ENCODE measurements at regions not wholly inside any gene's neighbourhood (a gene's known extent, or its start where the extent isn't known, plus 50 kb on each side); places are given as distances from the start of the nearest gene placed in this dataset.
"Not testable (repeated sequence)": the region's sequence is repeated elsewhere in the genome, so short reads cannot be mapped to it uniquely, and the experiment has no call there.

DNA sequence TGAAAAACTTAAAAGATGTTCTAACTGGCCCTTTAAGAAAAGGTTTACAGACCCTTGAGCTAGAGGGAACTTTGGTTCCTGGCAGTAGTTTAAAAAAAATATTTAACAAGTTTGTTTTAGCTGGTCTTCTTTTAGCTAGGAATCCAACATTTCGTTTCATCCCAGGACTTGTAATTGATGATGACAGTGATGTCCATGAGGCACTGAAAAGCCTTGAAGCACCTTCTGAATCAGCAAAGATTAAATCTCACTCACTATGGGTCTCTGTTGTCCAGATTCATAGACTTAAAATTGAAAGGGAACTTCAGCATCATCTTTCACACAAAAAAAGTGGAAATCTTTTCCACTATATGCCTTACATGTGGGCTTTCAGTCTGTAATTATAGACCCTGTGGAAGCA is 102.9 kb upstream of the ETAA1 start:
- DNase-seq (ENCODE audit: low read depth) = no peak

DNA sequence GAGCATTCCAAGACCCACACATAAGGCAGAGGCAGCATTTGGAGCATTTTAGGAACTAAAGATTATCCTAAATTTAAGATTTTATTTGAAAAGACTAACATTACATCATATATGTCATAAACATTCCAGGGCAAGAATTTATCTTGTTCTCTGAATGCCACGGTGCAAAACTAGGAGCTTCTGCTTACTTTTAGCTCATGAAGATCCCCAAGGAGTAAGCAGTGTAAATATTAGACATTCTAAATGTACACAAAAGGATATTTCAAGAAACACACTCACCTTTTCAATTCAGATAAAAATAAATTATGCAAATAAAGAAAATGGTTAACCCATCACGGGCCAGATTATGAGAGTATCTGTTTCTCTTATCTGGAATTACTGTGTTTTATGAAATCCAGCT is 101.7 kb upstream of the ETAA1 start:
- no peak for DNase-seq (ENCODE audit: low read depth)

DNA sequence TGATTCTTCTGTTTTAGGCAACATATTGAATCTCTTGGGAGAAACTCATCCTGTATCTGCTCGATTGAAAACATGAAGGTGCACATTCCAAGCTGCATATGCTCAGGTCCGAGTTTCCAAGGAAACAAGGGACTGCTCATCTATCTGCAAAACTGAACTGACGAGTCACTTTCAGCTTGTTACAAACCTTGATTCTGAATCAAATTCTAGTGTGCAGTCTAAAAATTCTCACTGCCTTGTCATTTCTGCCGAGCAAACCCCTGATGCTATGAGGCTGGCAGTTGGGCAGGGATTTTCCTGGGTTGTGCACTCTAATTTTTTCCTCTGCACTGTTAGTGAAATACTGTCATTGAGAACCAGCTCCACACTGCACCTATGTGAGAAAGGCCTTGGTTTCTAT is 101.3 kb upstream of the ETAA1 start:
- DNase-seq (ENCODE audit: low read depth) = no peak

DNA sequence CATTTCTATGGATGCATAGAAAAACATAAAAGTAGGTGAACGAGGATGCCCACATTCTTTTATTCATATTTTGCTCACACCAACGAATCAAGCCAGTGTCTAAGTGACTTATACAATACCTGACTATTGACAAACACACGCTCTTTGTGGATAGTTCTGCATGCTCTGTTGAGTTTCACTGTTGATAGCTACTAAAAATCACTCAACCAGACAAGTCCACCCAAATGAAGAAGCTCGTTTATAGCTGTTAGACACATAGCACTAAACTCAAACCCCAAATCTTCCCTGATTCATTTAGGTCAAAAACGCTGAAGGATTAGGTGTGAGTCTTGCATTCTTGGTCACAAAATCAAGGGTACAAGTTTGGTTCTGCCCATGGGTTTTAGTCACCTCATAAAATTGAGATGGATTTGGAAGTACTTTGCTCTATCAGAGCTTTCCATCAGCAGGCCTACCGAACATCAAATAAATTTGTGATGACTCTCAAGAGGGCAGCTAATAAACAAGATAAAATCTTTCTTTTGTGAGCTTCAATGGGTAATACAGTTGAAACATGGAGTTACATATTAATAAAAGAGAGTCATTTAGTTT is 92.7 kb upstream of the ETAA1 start:
- DNase-seq (ENCODE audit: low read depth) = no peak

DNA sequence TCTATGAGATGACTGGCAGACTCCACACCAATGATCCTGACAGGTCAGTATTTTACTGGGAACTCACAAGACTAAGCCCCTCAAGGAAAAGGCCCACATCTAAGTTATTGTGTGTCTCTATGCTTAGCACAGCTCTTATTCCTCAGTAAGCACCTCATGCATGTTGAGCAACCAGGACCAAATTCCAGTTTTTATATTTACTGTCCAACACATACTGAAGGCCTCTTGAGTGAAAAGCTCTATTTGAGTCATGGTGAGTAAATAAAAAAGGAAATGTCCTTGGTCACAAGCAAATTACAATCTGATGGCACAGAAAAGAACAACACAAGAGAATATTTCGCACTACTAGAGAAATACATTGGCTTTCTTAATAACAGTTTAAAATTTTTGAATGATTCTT is 87.9 kb upstream of the ETAA1 start:
- DNase-seq (ENCODE audit: low read depth) = no peak

DNA sequence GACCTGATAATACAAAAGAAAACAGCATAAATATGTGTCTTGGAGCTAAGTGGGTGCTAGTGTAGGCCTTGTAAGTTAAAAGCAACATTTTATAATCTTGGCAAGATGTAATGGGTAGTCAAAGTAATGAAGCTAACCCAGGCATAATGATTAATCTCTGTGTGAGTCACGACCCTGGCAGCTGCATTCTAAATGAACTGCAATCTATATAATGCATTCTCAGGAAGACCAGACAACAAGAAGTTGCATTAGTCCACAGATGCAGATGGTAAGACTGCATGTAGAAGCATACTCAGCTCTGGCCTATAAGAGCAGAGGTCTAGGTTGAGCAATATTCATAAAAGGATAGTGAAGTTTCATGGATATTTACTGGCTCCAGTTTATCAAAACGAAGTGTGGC is 85.6 kb upstream of the ETAA1 start:
- DNase-seq (ENCODE audit: low read depth) = no peak

DNA sequence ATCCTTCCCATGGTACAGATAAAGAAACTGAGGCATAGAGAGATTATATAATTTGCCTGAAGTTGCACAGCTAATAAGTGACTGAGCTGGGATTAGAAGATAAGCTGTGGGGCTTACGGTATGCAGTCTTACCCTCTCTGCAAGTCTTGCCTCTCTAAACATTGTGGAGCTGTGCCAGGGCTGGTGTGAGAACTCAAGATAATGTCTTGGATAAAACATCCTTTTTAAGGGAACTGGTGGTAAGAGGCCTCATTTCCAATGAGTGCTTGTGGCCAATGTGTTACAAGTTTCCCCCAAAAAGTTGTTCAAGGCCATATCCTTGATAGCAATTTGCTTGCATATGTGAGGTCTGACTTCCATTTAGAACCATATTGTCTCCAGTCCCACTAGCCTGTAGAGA is 84.3 kb upstream of the ETAA1 start:
- no peak for DNase-seq (ENCODE audit: low read depth)

DNA sequence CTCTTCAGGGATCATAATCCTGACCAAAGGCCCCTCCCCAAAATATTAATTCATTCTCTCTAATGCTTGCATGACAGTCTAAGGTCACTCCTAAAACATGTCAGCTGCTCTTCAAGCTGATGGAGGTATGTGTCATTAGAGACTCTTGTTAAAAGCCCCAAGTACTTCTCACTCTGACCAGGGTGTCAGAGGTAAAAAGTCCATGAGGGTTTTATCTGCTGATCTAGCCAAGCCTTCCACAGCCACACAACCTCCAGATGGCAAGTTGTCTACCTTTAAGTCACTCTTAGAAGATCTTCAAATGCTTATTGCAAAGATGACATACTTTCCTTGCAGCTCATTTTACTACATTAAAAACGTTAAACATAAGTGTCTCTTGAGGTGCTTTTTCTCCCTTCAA is 83.6 kb upstream of the ETAA1 start:
- DNase-seq (ENCODE audit: low read depth) = no peak

DNA sequence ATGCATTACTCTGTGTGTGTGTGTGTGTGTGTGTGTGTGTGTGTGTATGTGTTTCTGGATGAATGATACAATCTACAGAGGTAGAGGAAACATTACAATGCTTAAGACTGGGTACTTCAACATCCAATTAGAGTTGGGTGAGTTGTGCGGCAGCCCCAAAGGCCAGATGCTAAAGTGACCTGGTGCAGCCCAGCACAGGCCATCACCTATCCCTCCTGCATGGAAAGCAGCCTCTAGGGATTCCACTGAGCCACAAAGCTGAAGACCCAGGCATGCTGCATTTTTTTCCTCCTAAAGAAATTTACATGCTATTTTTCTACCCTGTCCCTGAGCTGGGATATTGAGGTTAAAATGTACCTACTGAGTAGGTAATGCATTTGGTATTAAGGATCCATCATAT is 79.1 kb upstream of the ETAA1 start:
- DNase-seq (ENCODE audit: low read depth) = no peak

DNA sequence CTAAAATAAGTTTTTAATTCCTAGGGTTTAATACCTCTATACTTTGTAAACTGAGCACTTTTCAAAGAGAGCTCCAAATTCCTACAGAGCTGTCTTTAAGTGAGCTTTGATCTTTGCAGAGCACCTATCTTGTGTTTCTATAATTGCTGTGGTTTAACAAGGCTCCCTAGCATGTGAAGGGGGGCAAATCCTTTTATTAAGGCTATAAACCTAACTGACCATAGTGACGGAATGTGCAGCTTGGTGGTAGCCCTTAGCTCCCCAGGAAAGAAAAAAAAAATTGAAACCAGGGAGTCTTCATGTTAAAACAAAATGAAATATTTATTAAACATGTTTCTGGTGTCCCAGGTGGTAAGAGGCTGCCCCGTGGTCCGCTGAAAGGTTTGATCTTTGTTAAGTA is 78.6 kb upstream of the ETAA1 start:
- DNase-seq (ENCODE audit: low read depth) = no peak

DNA sequence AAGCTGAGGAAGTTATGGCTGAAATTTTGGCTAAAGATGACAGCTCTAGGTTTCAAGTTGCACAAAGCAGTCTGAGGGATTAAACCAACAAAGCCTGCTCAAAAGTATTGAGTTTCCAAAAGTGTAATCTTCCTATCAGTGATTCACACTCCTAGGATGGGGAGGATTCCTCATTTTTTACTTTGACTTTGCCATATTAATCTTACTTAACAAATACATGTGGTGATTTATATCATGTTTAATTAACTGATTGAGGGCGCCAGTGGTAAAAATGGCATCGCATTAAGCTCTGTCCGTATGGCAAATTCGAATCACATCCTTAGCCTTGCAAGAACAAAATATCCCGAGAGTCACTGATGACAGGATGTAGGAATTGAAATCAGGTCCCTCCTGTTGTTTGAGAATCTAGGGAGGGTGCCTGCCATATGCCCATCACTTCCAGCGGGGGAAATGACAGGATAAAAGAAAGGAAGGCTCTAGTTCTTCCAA is 78.1 kb upstream of the ETAA1 start:
- DNase-seq (ENCODE audit: low read depth) = no peak

DNA sequence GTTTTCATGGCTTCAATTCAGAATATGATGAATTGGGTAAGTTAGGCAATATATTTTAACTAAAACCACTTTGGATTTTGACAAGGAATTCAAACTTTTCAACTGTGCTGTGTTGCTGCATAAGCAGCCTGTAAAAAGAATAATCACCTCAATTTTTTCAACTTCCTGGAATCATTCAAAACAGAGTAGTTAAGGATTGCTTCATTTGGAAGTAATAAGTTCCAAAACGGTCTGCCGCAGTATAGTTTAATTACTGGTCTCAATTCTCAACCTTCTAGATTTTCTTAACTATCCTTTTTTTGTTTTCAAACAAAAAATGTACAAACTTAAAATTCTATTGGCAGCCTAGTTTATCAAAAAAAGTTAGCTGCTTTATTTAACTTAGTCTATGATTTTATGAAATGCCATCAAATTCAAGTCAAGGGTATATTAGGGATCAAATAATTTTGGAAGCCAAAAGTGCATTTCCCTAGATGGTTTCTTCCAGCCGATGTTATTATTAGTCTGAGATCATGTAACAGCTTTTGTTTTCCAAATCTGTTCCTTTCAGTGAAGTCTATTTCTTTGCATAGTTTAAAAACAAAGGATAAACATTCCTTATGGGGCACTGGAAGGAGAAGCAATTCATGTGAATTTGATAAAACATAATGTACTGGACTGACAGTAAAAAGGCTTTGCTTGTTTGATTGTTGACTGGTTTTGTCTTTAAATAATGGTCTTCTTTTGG is 76.1 kb upstream of the ETAA1 start:
- DNase-seq (ENCODE audit: low read depth) = no peak

DNA sequence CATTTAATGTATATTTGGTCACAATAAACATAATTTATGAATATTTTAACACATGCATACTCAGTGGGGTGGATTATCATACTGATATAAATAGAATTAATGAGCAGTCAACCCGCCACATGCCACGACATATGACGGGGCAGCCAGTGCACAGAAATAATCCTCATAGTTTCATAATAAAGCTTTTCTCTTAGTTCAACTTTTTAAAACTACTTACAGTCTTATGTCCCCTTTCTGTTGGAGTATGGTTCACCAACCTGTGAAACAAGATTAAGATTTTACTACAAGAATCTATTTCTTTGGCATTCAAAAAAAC is 75.6 kb upstream of the ETAA1 start:
- no peak for DNase-seq (ENCODE audit: low read depth)

DNA sequence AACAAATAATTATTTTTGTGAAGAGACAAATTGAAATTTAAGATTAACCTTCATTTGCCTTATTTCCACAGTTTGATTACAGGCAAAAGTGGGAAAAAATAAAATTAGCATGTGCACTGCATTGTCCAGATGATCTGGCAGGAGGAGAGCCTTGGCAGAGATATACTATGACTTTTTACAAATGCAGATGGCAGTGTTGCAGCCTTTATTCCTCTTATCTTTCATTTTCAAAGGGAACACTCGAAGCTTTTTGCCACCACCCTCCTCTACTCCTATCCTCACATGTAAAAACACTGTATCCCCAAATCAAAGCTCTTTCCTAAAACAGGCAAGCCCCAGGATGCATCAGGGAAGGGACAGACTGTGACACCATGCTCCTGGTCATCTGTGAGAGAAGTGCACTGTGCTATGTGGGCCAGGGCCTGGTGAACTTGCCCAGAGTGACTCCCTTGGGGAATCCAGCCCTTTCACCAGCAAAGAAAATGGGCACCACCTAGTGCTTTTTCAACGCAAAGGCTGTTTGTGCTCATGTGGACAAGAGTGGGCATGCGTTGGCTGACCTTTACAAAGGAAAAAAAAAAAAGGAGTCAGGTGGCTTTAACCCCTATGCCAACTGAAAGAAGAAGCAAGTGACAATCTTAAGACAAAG is 74.7 kb upstream of the ETAA1 start:
- DNase-seq (ENCODE audit: low read depth) = no peak

DNA sequence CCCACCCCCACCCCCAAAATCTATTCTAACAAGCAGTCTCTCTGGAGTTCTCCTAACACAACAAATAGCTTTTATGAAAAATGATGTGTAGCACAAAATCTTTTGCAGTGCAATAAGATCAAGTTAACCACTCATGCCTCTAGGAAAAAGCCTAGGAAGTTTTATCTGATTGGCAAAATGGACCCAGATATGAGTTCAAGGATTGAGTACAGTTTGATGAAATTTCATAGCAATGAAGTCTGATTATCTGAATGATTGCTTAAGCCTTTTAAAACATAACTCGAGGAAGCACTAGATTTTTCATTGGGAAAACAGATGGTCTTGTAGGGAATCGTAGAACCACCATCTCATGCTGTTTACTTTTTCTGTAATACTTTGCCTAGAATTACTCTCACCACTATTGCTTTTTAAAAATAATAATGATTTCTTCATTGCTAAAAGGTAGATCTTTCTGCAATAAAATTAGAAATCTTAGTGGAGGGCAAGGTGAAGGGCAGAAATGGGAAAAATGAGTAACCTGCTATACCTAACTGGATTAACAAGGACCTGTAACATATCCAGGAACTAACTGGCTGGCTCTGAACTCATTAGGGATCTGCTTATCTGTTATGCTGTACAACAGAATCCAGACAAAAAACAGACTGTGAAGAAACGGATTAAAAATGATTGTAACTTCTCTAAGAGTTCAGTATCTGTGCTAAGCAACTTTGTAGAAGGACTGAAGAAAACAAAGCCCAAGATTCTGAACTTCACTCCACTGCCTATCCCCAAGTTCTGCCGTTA is 73.7 kb upstream of the ETAA1 start:
- DNase-seq (ENCODE audit: low read depth) = no peak

DNA sequence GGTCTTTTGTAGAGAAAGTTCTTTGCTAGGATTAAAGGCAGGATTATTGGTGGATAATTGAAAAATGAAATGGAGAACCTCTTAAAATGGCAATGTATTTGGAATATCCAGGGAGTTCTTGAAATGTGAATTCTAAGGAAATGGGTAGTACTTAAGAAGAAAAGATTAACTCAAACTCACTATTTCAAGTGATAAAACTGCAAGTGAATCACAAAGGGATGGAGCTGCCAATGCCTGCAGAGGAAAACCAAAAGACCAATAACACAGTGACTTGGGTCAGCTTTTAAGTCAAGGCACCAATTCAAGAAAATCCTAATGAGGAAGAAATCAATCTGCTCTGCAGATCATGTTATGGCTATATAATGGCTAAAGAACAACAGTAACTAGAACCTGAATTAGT is 67.6 kb upstream of the ETAA1 start:
- no peak for DNase-seq (ENCODE audit: low read depth)

DNA sequence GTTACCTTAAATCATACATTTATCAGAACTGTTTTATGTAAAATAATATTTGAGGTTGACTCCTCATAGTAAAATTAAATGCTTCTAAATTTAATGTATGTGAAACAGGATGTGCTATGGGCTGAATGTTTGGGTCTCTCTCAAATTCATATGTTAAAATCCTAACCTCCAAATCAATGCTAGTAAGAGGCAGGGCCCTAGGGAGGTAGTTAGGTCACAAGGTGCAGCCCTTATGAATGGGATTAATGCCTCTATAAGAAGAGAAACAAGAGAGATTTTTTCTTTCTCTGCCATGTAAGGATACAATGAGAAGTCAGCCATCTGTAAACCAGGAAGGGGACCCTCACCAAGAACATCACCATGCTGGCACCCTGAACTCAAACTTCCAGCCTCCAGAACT is 67.2 kb upstream of the ETAA1 start:
- no peak for DNase-seq (ENCODE audit: low read depth)

DNA sequence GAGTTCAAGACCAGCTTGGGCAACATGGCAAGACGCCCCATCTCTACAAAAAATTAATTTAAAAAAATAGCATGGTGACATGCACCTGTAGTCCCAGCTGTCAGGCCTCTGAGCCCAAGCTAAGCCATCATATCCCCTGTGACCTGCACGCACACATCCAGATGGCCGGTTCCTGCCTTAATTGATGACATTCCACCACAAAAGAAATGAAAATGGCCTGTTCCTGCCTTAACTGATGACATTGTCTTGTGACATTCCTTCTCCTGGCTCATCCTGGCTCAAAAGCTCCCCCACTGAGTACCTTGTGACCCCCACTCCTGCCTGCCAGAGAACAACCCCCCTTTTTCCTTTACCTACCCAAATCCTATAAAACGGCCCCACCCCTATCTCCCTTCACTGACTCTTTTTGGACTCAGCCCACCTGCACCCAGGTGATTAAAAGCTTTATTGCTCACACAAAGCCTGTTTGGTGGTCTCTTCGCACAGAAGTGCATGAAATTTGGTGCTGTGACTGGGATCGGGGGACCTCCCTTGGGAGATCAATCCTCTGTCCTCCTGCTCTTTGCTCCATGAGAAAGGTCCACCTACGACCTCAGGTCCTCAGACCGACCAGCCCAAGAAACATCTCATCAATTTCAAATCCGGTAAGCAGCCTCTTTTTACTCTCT is 65.6 kb upstream of the ETAA1 start:
- not testable (repeated sequence) for DNase-seq (ENCODE audit: low read depth)

DNA sequence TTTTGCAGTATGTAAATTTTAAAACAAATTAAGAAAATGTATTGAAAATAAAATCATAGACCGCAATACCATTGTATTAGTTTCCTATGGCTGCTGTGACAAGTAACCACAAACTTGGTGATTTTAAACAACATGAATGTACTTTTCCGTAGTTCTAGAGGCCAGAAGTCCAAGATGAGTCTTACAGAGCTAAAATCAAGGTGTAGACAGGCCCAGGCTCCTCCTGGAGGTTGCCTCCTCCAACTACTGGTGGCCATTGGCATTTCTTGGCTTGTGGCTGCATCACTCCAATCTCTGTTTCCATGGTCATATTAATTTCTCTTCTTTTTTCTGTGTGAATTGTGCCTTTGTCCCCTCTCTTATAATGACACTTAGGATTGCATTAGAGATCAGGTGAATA is 59.2 kb upstream of the ETAA1 start:
- no peak for DNase-seq (ENCODE audit: low read depth)

DNA sequence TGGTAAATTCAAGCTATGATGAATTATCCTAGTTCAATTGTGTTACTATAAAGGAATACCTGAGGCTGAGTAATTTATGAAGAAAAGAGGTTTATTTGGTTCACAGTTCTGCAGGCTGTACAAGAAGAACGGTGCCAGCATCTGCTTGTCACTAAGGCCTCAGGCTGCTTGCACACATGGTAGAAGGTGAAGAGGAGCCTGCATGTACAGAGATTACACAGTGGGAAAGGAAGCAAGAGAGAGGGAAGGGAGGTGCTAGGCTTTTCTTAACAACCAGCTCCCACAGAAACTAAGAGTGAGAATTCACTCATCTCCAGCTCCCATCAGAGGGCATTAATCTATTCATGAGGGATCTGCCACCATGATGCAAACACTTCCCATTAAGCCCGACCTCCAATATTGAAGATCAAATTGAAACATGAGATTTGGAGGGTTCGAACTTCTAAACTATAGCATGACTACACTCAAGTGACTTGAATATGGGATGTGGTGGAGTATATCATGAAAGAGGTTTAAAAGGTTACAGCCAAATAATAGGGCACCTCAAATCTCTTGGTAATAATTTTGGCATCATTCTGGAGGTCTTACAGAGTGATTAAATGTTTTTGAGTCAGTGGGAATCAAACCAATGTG is 58.4 kb upstream of the ETAA1 start:
- DNase-seq (ENCODE audit: low read depth) = no peak

DNA sequence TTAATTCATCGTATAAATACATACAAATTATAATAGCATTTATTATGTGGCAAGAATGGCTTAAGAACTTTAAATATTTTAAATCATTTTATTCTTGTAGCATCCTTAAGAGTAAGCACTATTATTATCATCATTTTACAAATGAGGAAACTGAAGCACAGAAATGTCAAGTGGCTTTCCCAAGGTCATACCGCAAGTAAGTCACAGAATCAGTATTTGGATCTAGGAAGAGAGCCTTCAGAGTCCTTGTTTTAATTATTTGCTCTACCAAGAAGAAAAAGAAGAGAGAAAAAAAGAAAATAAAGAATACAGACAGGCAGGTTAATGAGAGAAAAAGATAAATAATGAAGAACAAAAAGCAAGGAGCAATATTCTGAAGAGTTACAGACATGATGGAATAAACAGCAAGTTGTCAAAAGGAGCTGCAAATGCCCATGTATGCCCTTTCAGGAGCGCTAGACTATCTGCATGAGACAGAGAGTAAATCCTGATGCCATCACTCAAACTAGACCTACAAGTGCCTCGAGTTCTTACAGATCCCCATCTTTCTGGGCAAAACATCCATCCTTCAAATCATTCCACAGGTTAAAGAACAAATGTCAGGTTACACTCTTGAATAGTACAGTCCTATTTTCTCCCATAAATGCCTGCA is 57.8 kb upstream of the ETAA1 start:
- no peak for DNase-seq (ENCODE audit: low read depth)
